H1 (cell line): ENCODE measurements at regions not wholly inside any gene's neighbourhood (a gene's known extent, or its start where the extent isn't known, plus 50 kb on each side); places are given as distances from the start of the nearest gene placed in this dataset.

Source experiments
- CTCF ChIA-PET: fragments of 300-600 bp; sonication (Branson Sonifier 250); formaldehyde crosslinking; loops from one replicate; lab custom pipeline; 2021; ENCODE audit not compliant: partially characterized antibody; lab: Charles Lee
- POLR2A ChIA-PET: fragments of 300-600 bp; sonication (Branson Sonifier 250); formaldehyde crosslinking; loops from one replicate; lab custom pipeline; 2021; ENCODE audit warnings: inconsistent platforms; ENCODE audit not compliant: partially characterized antibody; lab: Charles Lee
- DNase-seq, 2 experiments: peaks; one replicate each; pipeline versions ENCODE4 v3.0.0 to v3.0.0-alpha.2; 2010 to 2022; ENCODE audit warnings: low spot score in 2 of 2, low read depth in 1 of 2, mixed read lengths in 1 of 2
- FAIRE-seq: peaks from 2 replicates; lab custom pipeline; 2011; peaks lifted over from hg19 to GRCh38; lab: Jason Lieb, UNC
- H2AFZ ChIP-seq: 2 replicates; pipeline ENCODE4 v1.8.1; 2012; ENCODE audit warnings: low read length, inconsistent platforms
- H2AK5ac ChIP-seq: 2 replicates; pipeline ENCODE4 v1.6.1; 2013; ENCODE audit warnings: low read depth, low read length
- H2BK120ac ChIP-seq: replicated peaks from 2 replicates; pipeline ENCODE3; 2013; ENCODE audit warnings: low read depth, low read length, inconsistent platforms
- H2BK12ac ChIP-seq: 2 replicates; pipeline ENCODE4 v1.6.1; 2013; ENCODE audit warnings: low read depth, low read length
- H2BK15ac ChIP-seq: 2 replicates; pipeline ENCODE4 v1.6.1; 2013; ENCODE audit warnings: low read length
- H2BK20ac ChIP-seq: 2 replicates; pipeline ENCODE4 v1.6.1; 2013; ENCODE audit warnings: low read length
- H2BK5ac ChIP-seq: 2 replicates; pipeline ENCODE4 v1.6.1; 2013; ENCODE audit warnings: low read depth, low read length
- H3K14ac ChIP-seq: 2 replicates; pipeline ENCODE4 v1.6.1; 2013; ENCODE audit warnings: inconsistent platforms; ENCODE audit not compliant: insufficient read length
- H3K18ac ChIP-seq: 2 replicates; pipeline ENCODE4 v1.6.1; 2013; ENCODE audit warnings: low read length; ENCODE audit errors: extremely low read depth
- H3K23ac ChIP-seq: 2 replicates; pipeline ENCODE4 v1.6.1; 2013; ENCODE audit warnings: inconsistent platforms; ENCODE audit not compliant: insufficient read length
- H3K23me2 ChIP-seq: 2 replicates; pipeline ENCODE4 v1.6.1; 2013; ENCODE audit warnings: low read depth, low read length
- H3K27ac ChIP-seq: 2 replicates; pipeline ENCODE4 v1.6.1; 2011; ENCODE audit warnings: low read depth, low read length, inconsistent platforms
- H3K27me3 ChIP-seq, 4 experiments: replicated peaks in 1 of 4; 1 replicate in 1 of 4; 2 replicates in 3 of 4; pipeline versions ENCODE4 v1.6.1 to v1.8.1; 2011 to 2013; ENCODE audit warnings: low read length in 3 of 4, mild to moderate bottlenecking in 3 of 4, inconsistent platforms in 2 of 4, mixed read lengths in 2 of 4, moderate library complexity in 1 of 4; ENCODE audit not compliant: control insufficient read depth in 3 of 4, insufficient read depth in 3 of 4; ENCODE audit errors: extremely low read depth in 1 of 4
- H3K36me3 ChIP-seq, 4 experiments: 2 replicates each; pipeline versions ENCODE4 v1.6.1 to v1.8.1; 2011 to 2013; ENCODE audit warnings: mild to moderate bottlenecking in 4 of 4, low read length in 3 of 4, moderate library complexity in 2 of 4, control low read depth in 1 of 4, inconsistent platforms in 1 of 4; ENCODE audit not compliant: insufficient read depth in 4 of 4, control insufficient read depth in 2 of 4
- H3K4ac ChIP-seq: replicated peaks from 2 replicates; pipeline ENCODE3; 2013; ENCODE audit warnings: low read length, low read depth, mixed read lengths, inconsistent platforms; ENCODE audit not compliant: insufficient read length
- H3K4me1 ChIP-seq, 4 experiments: replicated peaks in 1 of 4; 1 replicate in 1 of 4; 2 replicates in 3 of 4; pipeline versions ENCODE4 v1.6.1 to v1.8.1; 2011 to 2013; ENCODE audit warnings: low read length in 3 of 4, inconsistent platforms in 2 of 4, mixed read lengths in 1 of 4; ENCODE audit not compliant: insufficient read depth in 4 of 4, control insufficient read depth in 3 of 4
- H3K4me2 ChIP-seq, 2 experiments: 2 replicates each; pipeline versions ENCODE4 v1.6.1 to v1.8.1; 2011 to 2013; ENCODE audit warnings: low read depth in 2 of 2, low read length in 2 of 2, control low read depth in 1 of 2, inconsistent platforms in 1 of 2, mild to moderate bottlenecking in 1 of 2; ENCODE audit not compliant: insufficient read depth in 1 of 2
- H3K4me3 ChIP-seq, 4 experiments: fragments of 200-600, 300-600 bp in 1 of 4; sonication (generic), shearing (Covaris generic), sonication (Bioruptor Twin) in 1 of 4; 2 replicates each; pipeline versions ENCODE4 v1.5.1 to v1.8.1; 2011 to 2016; ENCODE audit warnings: low read length in 4 of 4, low read depth in 3 of 4, control low read depth in 2 of 4, inconsistent platforms in 2 of 4, mild to moderate bottlenecking in 2 of 4, mixed read lengths in 1 of 4, moderate library complexity in 1 of 4; ENCODE audit not compliant: insufficient read depth in 2 of 4; ENCODE audit errors: extremely low read depth in 1 of 4
- H3K56ac ChIP-seq: replicated peaks from 2 replicates; pipeline ENCODE3; 2013; ENCODE audit warnings: low read depth, mild to moderate bottlenecking, mixed read lengths, low read length, inconsistent platforms; ENCODE audit not compliant: insufficient read length
- H3K79me1 ChIP-seq: 2 replicates; pipeline ENCODE4 v1.6.1; 2013; ENCODE audit warnings: low read depth, low read length, control low read depth
- H3K79me2 ChIP-seq, 2 experiments: 2 replicates each; pipeline versions ENCODE4 v1.6.1 to v1.8.1; 2012 to 2013; ENCODE audit warnings: low read length in 2 of 2, mild to moderate bottlenecking in 2 of 2, inconsistent platforms in 1 of 2; ENCODE audit not compliant: insufficient read depth in 2 of 2, control insufficient read depth in 1 of 2
- H3K9ac ChIP-seq, 4 experiments: replicated peaks in 1 of 4; 1 replicate in 1 of 4; 2 replicates in 3 of 4; pipeline versions ENCODE4 v1.6.1 to v1.8.1; 2011 to 2013; ENCODE audit warnings: low read depth in 3 of 4, low read length in 3 of 4, control low read depth in 2 of 4, mild to moderate bottlenecking in 2 of 4, moderate library complexity in 2 of 4, inconsistent platforms in 1 of 4; ENCODE audit errors: extremely low read depth in 1 of 4
- H3K9me3 ChIP-seq, 2 experiments: 2 replicates each; pipeline versions ENCODE4 v1.6.1 to v1.8.1; 2012 to 2013; ENCODE audit warnings: mild to moderate bottlenecking in 2 of 2, moderate library complexity in 2 of 2, control low read depth in 1 of 2, inconsistent platforms in 1 of 2, low read depth in 1 of 2, low read length in 1 of 2, mixed read lengths in 1 of 2; ENCODE audit not compliant: insufficient read depth in 2 of 2
- H4K20me1 ChIP-seq, 2 experiments: replicated peaks in 1 of 2; 2 replicates each; pipeline versions ENCODE3 to v1.8.1; 2011 to 2013; ENCODE audit warnings: inconsistent platforms in 2 of 2, low read length in 2 of 2, mild to moderate bottlenecking in 1 of 2; ENCODE audit not compliant: insufficient read depth in 2 of 2, control insufficient read depth in 1 of 2
- H4K5ac ChIP-seq: 2 replicates; pipeline ENCODE4 v1.6.1; 2013; ENCODE audit warnings: low read length, low read depth, mixed read lengths, inconsistent platforms; ENCODE audit not compliant: insufficient read length
- H4K8ac ChIP-seq: 2 replicates; pipeline ENCODE4 v1.8.0; 2013; ENCODE audit warnings: mild to moderate bottlenecking, moderate library complexity, low read length, inconsistent platforms; ENCODE audit not compliant: insufficient read depth; ENCODE audit errors: extremely low read depth
- H4K91ac ChIP-seq: replicated peaks from 2 replicates; pipeline ENCODE3; 2013; ENCODE audit warnings: low read length, mixed read lengths, inconsistent platforms; ENCODE audit not compliant: insufficient read length
- ASH2L ChIP-seq: fragments of 200-600, 300-600 bp; sonication (generic); IDR thresholded peaks from one replicate; pipeline ENCODE4 v1.7.1; 2017; ENCODE audit warnings: low read length
- BACH1 ChIP-seq: IDR thresholded peaks from 2 replicates; pipeline ENCODE4 v1.6.1; 2012; ENCODE audit warnings: low read length, improper control_type of control experiment
- EGR1 ChIP-seq: IDR thresholded peaks from 2 replicates; pipeline ENCODE4 v1.6.1; 2011; ENCODE audit warnings: low read depth, low read length, borderline replicate concordance
- JUND ChIP-seq: IDR thresholded peaks from 2 replicates; pipeline ENCODE4 v1.6.1; 2011; ENCODE audit warnings: mild to moderate bottlenecking, improper control_type of control experiment, low read length
- POU5F1 ChIP-seq: IDR thresholded peaks from 2 replicates; pipeline ENCODE4 v1.6.1; 2011; ENCODE audit warnings: low read depth, mild to moderate bottlenecking, low read length, moderate library complexity
- SAP30 ChIP-seq: fragments of 300-600 bp; sonication (generic); IDR thresholded peaks from 2 replicates; pipeline ENCODE4 v1.7.1; 2012; ENCODE audit warnings: low read length, moderate library complexity, mild to moderate bottlenecking, inconsistent platforms; ENCODE audit not compliant: insufficient read depth, insufficient replicate concordance
- SIN3A ChIP-seq, 2 experiments: IDR thresholded peaks in 1 of 2; conservative IDR thresholded peaks in 1 of 2; 2 replicates each; pipeline ENCODE4 v1.6.1; 2011 to 2012; ENCODE audit warnings: low read length in 2 of 2, improper control_type of control experiment in 1 of 2, low read depth in 1 of 2, mild to moderate bottlenecking in 1 of 2
- SIX5 ChIP-seq: IDR thresholded peaks from 2 replicates; pipeline ENCODE4 v1.6.1; 2011; ENCODE audit warnings: mild to moderate bottlenecking, low read depth, low read length
- SP1 ChIP-seq: IDR thresholded peaks from 2 replicates; pipeline ENCODE4 v1.6.1; 2011; ENCODE audit warnings: low read depth, low read length
- SP4 ChIP-seq: IDR thresholded peaks from 2 replicates; pipeline ENCODE4 v1.6.1; 2012; ENCODE audit warnings: low read length, inconsistent platforms
- TAF1 ChIP-seq: IDR thresholded peaks from 2 replicates; pipeline ENCODE4 v1.6.1; 2011; ENCODE audit warnings: mild to moderate bottlenecking, low read depth, low read length
- YY1 ChIP-seq: IDR thresholded peaks from 2 replicates; pipeline ENCODE4 v1.6.1; 2011; ENCODE audit warnings: low read depth, mild to moderate bottlenecking, low read length
- WGBS, 2 experiments: shearing (Covaris generic) in 1 of 2; methylation state at CpG; one replicate each; pipeline versions ENCODE4 v1.1.6 to v1.1.7; 2013 to 2015; ENCODE audit warnings: low lambda C conversion rate in 2 of 2, mixed read lengths in 2 of 2, inconsistent platforms in 1 of 2, low coverage in 1 of 2, missing lambda C conversion rate in 1 of 2; ENCODE audit not compliant: insufficient replicate concordance in 2 of 2, insufficient coverage in 1 of 2, insufficient read length in 1 of 2; ENCODE audit errors: extremely low coverage in 1 of 2, missing lambda C conversion rate in 1 of 2; 5-methylcytosine and 5-hydroxymethylcytosine counted together
- TF ChIP-seq, protein P1 (sequence below): IDR thresholded peaks from 2 replicates; pipeline ENCODE4 v1.6.1; 2011; ENCODE audit warnings: low read depth, mild to moderate bottlenecking, low read length; ENCODE audit not compliant: insufficient read depth

- H3K4me1 ChIP-seq, result peaks cover 1 to 16% (median 9%) of the 10 kb centered on the region in 4 experiments
- no peak for TF ChIP-seq SIN3A (conservative IDR thresholded peaks at IDR 0.05 in 1 of 2, IDR thresholded peaks at IDR 0.05 in 1 of 2; ENCODE audit: low read depth in 1 of 2, low read length in 2 of 2)
- no peak for TF ChIP-seq SAP30
- TF ChIP-seq BACH1, result no peak
- no peak for TF ChIP-seq SP1
- no peak for TF ChIP-seq SP4
- TF ChIP-seq JUND, result no peak
- TF ChIP-seq SIX5, result no peak
- TF ChIP-seq POU5F1, result no peak
- no peak for TF ChIP-seq YY1
- no peak for TF ChIP-seq EGR1
- no peak for TF ChIP-seq ASH2L
- TF ChIP-seq, protein P1, sequence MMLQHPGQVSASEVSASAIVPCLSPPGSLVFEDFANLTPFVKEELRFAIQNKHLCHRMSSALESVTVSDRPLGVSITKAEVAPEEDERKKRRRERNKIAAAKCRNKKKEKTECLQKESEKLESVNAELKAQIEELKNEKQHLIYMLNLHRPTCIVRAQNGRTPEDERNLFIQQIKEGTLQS, result no peak
- no peak for TF ChIP-seq TAF1
Observed at GRCh38 chr16:86347916-86348555, 162.3 kb upstream of the FOXF1 start.

More at GRCh38 chr16:86347916-86348555, 162.3 kb upstream of the FOXF1 start:
- Histone ChIP-seq H3K9ac (no peak overlapping the region), H2BK120ac (no peak overlapping the region), H3K4me3 (no peak overlapping the region), H2BK15ac (no peak overlapping the region), H3K4ac (no peak overlapping the region), H2AFZ (no peak overlapping the region), H3K18ac (no peak overlapping the region), H3K79me2 (no peaks in the 10 kb centered on the region), H2BK12ac (0 out of 2 replicates have a peak overlapping the region, but pooled peaks have one; percentile 68), H4K5ac (no peak overlapping the region), H3K36me3 (no peaks in the 10 kb centered on the region), H3K56ac (no peak overlapping the region), H3K4me2 (no peak overlapping the region), H4K20me1 (no peaks in the 10 kb centered on the region), H3K27me3 (peaks cover 0 to 8% (median 1%) of the 10 kb centered on the region in 4 experiments; a peak in 2 of 7 replicates), H3K23ac (no peak overlapping the region), H3K9me3 (no peaks in the 10 kb centered on the region), H3K27ac (no peak overlapping the region), H3K79me1 (no peaks in the 10 kb centered on the region), H4K91ac (no peak overlapping the region), H2BK20ac (no peak overlapping the region), H4K8ac (no peak overlapping the region; the same call in 1 of the 2 replicates), H2BK5ac (no peak overlapping the region), H3K23me2 (no peaks in the 10 kb centered on the region), H3K14ac (no peak overlapping the region), H2AK5ac (no peak overlapping the region)
- FAIRE-seq (no peak), DNase-seq (no peak)
- POLR2A ChIA-PET, result interaction anchor here (1.1 kb wide), 1 partner anchor 12 kb away, joined by 3 read pairs; no protein-coding TSS in a partner anchor
- CTCF ChIA-PET, result interaction anchor here (0.7 to 2.6 kb wide), 7 partner anchors 13 to 303 kb away, joined by 3 to 6 read pairs (median 3); no protein-coding TSS in a partner anchor
- 93% methylated on average over 11 of the region's 11 CpGs; no CpG with 5 or more reads in 1 of the 2 experiments for WGBS, 2 experiments
